H1 (cell line): ENCODE measurements at regions not wholly inside any gene's neighbourhood (a gene's known extent, or its start where the extent isn't known, plus 50 kb on each side); places are given as distances from the start of the nearest gene placed in this dataset.

ENCODE experiments used
- CTCF ChIA-PET: fragments of 300-600 bp; sonication (Branson Sonifier 250); formaldehyde crosslinking; loops from one replicate; lab custom pipeline; 2021; ENCODE audit not compliant: partially characterized antibody; lab: Charles Lee
- POLR2A ChIA-PET: fragments of 300-600 bp; sonication (Branson Sonifier 250); formaldehyde crosslinking; loops from one replicate; lab custom pipeline; 2021; ENCODE audit warnings: inconsistent platforms; ENCODE audit not compliant: partially characterized antibody; lab: Charles Lee
- DNase-seq, 2 experiments: peaks; one replicate each; pipeline versions ENCODE4 v3.0.0 to v3.0.0-alpha.2; 2010 to 2022; ENCODE audit warnings: low spot score in 2 of 2, low read depth in 1 of 2, mixed read lengths in 1 of 2
- FAIRE-seq: peaks from 2 replicates; lab custom pipeline; 2011; peaks lifted over from hg19 to GRCh38; lab: Jason Lieb, UNC
- H2AFZ ChIP-seq: 2 replicates; pipeline ENCODE4 v1.8.1; 2012; ENCODE audit warnings: low read length, inconsistent platforms
- H2AK5ac ChIP-seq: 2 replicates; pipeline ENCODE4 v1.6.1; 2013; ENCODE audit warnings: low read depth, low read length
- H2BK120ac ChIP-seq: replicated peaks from 2 replicates; pipeline ENCODE3; 2013; ENCODE audit warnings: low read depth, low read length, inconsistent platforms
- H2BK12ac ChIP-seq: 2 replicates; pipeline ENCODE4 v1.6.1; 2013; ENCODE audit warnings: low read depth, low read length
- H2BK15ac ChIP-seq: 2 replicates; pipeline ENCODE4 v1.6.1; 2013; ENCODE audit warnings: low read length
- H2BK20ac ChIP-seq: 2 replicates; pipeline ENCODE4 v1.6.1; 2013; ENCODE audit warnings: low read length
- H2BK5ac ChIP-seq: 2 replicates; pipeline ENCODE4 v1.6.1; 2013; ENCODE audit warnings: low read depth, low read length
- H3K14ac ChIP-seq: 2 replicates; pipeline ENCODE4 v1.6.1; 2013; ENCODE audit warnings: inconsistent platforms; ENCODE audit not compliant: insufficient read length
- H3K18ac ChIP-seq: 2 replicates; pipeline ENCODE4 v1.6.1; 2013; ENCODE audit warnings: low read length; ENCODE audit errors: extremely low read depth
- H3K23ac ChIP-seq: 2 replicates; pipeline ENCODE4 v1.6.1; 2013; ENCODE audit warnings: inconsistent platforms; ENCODE audit not compliant: insufficient read length
- H3K23me2 ChIP-seq: 2 replicates; pipeline ENCODE4 v1.6.1; 2013; ENCODE audit warnings: low read depth, low read length
- H3K27ac ChIP-seq: 2 replicates; pipeline ENCODE4 v1.6.1; 2011; ENCODE audit warnings: low read depth, low read length, inconsistent platforms
- H3K27me3 ChIP-seq, 4 experiments: replicated peaks in 1 of 4; 1 replicate in 1 of 4; 2 replicates in 3 of 4; pipeline versions ENCODE4 v1.6.1 to v1.8.1; 2011 to 2013; ENCODE audit warnings: low read length in 3 of 4, mild to moderate bottlenecking in 3 of 4, inconsistent platforms in 2 of 4, mixed read lengths in 2 of 4, moderate library complexity in 1 of 4; ENCODE audit not compliant: control insufficient read depth in 3 of 4, insufficient read depth in 3 of 4; ENCODE audit errors: extremely low read depth in 1 of 4
- H3K36me3 ChIP-seq, 4 experiments: 2 replicates each; pipeline versions ENCODE4 v1.6.1 to v1.8.1; 2011 to 2013; ENCODE audit warnings: mild to moderate bottlenecking in 4 of 4, low read length in 3 of 4, moderate library complexity in 2 of 4, control low read depth in 1 of 4, inconsistent platforms in 1 of 4; ENCODE audit not compliant: insufficient read depth in 4 of 4, control insufficient read depth in 2 of 4
- H3K4ac ChIP-seq: replicated peaks from 2 replicates; pipeline ENCODE3; 2013; ENCODE audit warnings: low read length, low read depth, mixed read lengths, inconsistent platforms; ENCODE audit not compliant: insufficient read length
- H3K4me1 ChIP-seq, 4 experiments: replicated peaks in 1 of 4; 1 replicate in 1 of 4; 2 replicates in 3 of 4; pipeline versions ENCODE4 v1.6.1 to v1.8.1; 2011 to 2013; ENCODE audit warnings: low read length in 3 of 4, inconsistent platforms in 2 of 4, mixed read lengths in 1 of 4; ENCODE audit not compliant: insufficient read depth in 4 of 4, control insufficient read depth in 3 of 4
- H3K4me2 ChIP-seq, 2 experiments: 2 replicates each; pipeline versions ENCODE4 v1.6.1 to v1.8.1; 2011 to 2013; ENCODE audit warnings: low read depth in 2 of 2, low read length in 2 of 2, control low read depth in 1 of 2, inconsistent platforms in 1 of 2, mild to moderate bottlenecking in 1 of 2; ENCODE audit not compliant: insufficient read depth in 1 of 2
- H3K4me3 ChIP-seq, 4 experiments: fragments of 200-600, 300-600 bp in 1 of 4; sonication (generic), shearing (Covaris generic), sonication (Bioruptor Twin) in 1 of 4; 2 replicates each; pipeline versions ENCODE4 v1.5.1 to v1.8.1; 2011 to 2016; ENCODE audit warnings: low read length in 4 of 4, low read depth in 3 of 4, control low read depth in 2 of 4, inconsistent platforms in 2 of 4, mild to moderate bottlenecking in 2 of 4, mixed read lengths in 1 of 4, moderate library complexity in 1 of 4; ENCODE audit not compliant: insufficient read depth in 2 of 4; ENCODE audit errors: extremely low read depth in 1 of 4
- H3K56ac ChIP-seq: replicated peaks from 2 replicates; pipeline ENCODE3; 2013; ENCODE audit warnings: low read depth, mild to moderate bottlenecking, mixed read lengths, low read length, inconsistent platforms; ENCODE audit not compliant: insufficient read length
- H3K79me1 ChIP-seq: 2 replicates; pipeline ENCODE4 v1.6.1; 2013; ENCODE audit warnings: low read depth, low read length, control low read depth
- H3K79me2 ChIP-seq, 2 experiments: 2 replicates each; pipeline versions ENCODE4 v1.6.1 to v1.8.1; 2012 to 2013; ENCODE audit warnings: low read length in 2 of 2, mild to moderate bottlenecking in 2 of 2, inconsistent platforms in 1 of 2; ENCODE audit not compliant: insufficient read depth in 2 of 2, control insufficient read depth in 1 of 2
- H3K9ac ChIP-seq, 4 experiments: replicated peaks in 1 of 4; 1 replicate in 1 of 4; 2 replicates in 3 of 4; pipeline versions ENCODE4 v1.6.1 to v1.8.1; 2011 to 2013; ENCODE audit warnings: low read depth in 3 of 4, low read length in 3 of 4, control low read depth in 2 of 4, mild to moderate bottlenecking in 2 of 4, moderate library complexity in 2 of 4, inconsistent platforms in 1 of 4; ENCODE audit errors: extremely low read depth in 1 of 4
- H3K9me3 ChIP-seq, 2 experiments: 2 replicates each; pipeline versions ENCODE4 v1.6.1 to v1.8.1; 2012 to 2013; ENCODE audit warnings: mild to moderate bottlenecking in 2 of 2, moderate library complexity in 2 of 2, control low read depth in 1 of 2, inconsistent platforms in 1 of 2, low read depth in 1 of 2, low read length in 1 of 2, mixed read lengths in 1 of 2; ENCODE audit not compliant: insufficient read depth in 2 of 2
- H4K20me1 ChIP-seq, 2 experiments: replicated peaks in 1 of 2; 2 replicates each; pipeline versions ENCODE3 to v1.8.1; 2011 to 2013; ENCODE audit warnings: inconsistent platforms in 2 of 2, low read length in 2 of 2, mild to moderate bottlenecking in 1 of 2; ENCODE audit not compliant: insufficient read depth in 2 of 2, control insufficient read depth in 1 of 2
- H4K5ac ChIP-seq: 2 replicates; pipeline ENCODE4 v1.6.1; 2013; ENCODE audit warnings: low read length, low read depth, mixed read lengths, inconsistent platforms; ENCODE audit not compliant: insufficient read length
- H4K8ac ChIP-seq: 2 replicates; pipeline ENCODE4 v1.8.0; 2013; ENCODE audit warnings: mild to moderate bottlenecking, moderate library complexity, low read length, inconsistent platforms; ENCODE audit not compliant: insufficient read depth; ENCODE audit errors: extremely low read depth
- H4K91ac ChIP-seq: replicated peaks from 2 replicates; pipeline ENCODE3; 2013; ENCODE audit warnings: low read length, mixed read lengths, inconsistent platforms; ENCODE audit not compliant: insufficient read length
- HDAC6 ChIP-seq: IDR thresholded peaks from one replicate; pipeline ENCODE4 v1.7.1; 2012; ENCODE audit warnings: low read depth, mild to moderate bottlenecking, inconsistent platforms, low read length, moderate library complexity
- ZNF274 ChIP-seq: IDR thresholded peaks from 2 replicates; pipeline ENCODE4 v1.7.0; 2012; ENCODE audit warnings: low read length, borderline replicate concordance; ENCODE audit errors: extremely low read depth
- WGBS, 2 experiments: shearing (Covaris generic) in 1 of 2; methylation state at CpG; one replicate each; pipeline versions ENCODE4 v1.1.6 to v1.1.7; 2013 to 2015; ENCODE audit warnings: low lambda C conversion rate in 2 of 2, mixed read lengths in 2 of 2, inconsistent platforms in 1 of 2, low coverage in 1 of 2, missing lambda C conversion rate in 1 of 2; ENCODE audit not compliant: insufficient replicate concordance in 2 of 2, insufficient coverage in 1 of 2, insufficient read length in 1 of 2; ENCODE audit errors: extremely low coverage in 1 of 2, missing lambda C conversion rate in 1 of 2; 5-methylcytosine and 5-hydroxymethylcytosine counted together
- TF ChIP-seq, protein P1 (sequence below): IDR thresholded peaks from 2 replicates; pipeline ENCODE4 v1.6.1; 2012; ENCODE audit warnings: inconsistent platforms

GRCh38 chr10:3935933-3936359 is 150.9 kb upstream of the KLF6 start:
- no peak overlapping the region for H2BK12ac ChIP-seq
- H4K91ac ChIP-seq, result no peak overlapping the region
- no peak overlapping the region for H3K4ac ChIP-seq
- no peaks in the 10 kb centered on the region for H3K36me3 ChIP-seq
- H2BK20ac ChIP-seq, result no peak overlapping the region
- H4K20me1 ChIP-seq, result no peaks in the 10 kb centered on the region
- H3K79me2 ChIP-seq, result no peaks in the 10 kb centered on the region
- DNase-seq, result no peak
- H2AK5ac ChIP-seq, result no peak overlapping the region
- FAIRE-seq, result no peak
- peaks cover 0 to 3% (median 0%) of the 10 kb centered on the region in 4 experiments; a peak in 1 of 7 replicates for H3K4me1 ChIP-seq
- no peak overlapping the region for H2AFZ ChIP-seq
- H3K18ac ChIP-seq, result no peak overlapping the region
- no peaks in the 10 kb centered on the region for H3K79me1 ChIP-seq
- H3K4me3 ChIP-seq, result no peak overlapping the region
- no peaks in the 10 kb centered on the region for H3K23me2 ChIP-seq
- H2BK15ac ChIP-seq, result no peak overlapping the region
- POLR2A ChIA-PET, result no interaction called here
- no peaks in the 10 kb centered on the region for H3K9me3 ChIP-seq
- CTCF ChIA-PET, result no interaction called here
- no peak overlapping the region for H4K8ac ChIP-seq
- no peak overlapping the region for H3K4me2 ChIP-seq
- H3K27ac ChIP-seq, result no peak overlapping the region
- H2BK5ac ChIP-seq, result no peak overlapping the region
- H4K5ac ChIP-seq, result no peak overlapping the region
- H3K27me3 ChIP-seq, result no peaks in the 10 kb centered on the region
- H3K9ac ChIP-seq, result no peak overlapping the region
- no peak overlapping the region for H3K56ac ChIP-seq
- no peak overlapping the region for H3K23ac ChIP-seq
- H3K14ac ChIP-seq, result no peak overlapping the region
- WGBS, 2 experiments, result 91% methylated on average over 9 of the region's 9 CpGs; no CpG with 5 or more reads in 1 of the 2 experiments
- TF ChIP-seq ZNF274 (no peak), HDAC6 (no peak)
- TF ChIP-seq, protein P1, sequence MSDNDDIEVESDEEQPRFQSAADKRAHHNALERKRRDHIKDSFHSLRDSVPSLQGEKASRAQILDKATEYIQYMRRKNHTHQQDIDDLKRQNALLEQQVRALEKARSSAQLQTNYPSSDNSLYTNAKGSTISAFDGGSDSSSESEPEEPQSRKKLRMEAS, result no peak
- TF ChIP-seq, all 59 proteins: peak for 0
- H2BK120ac ChIP-seq, result no peak overlapping the region
